B cell (primary cell): ENCODE measurements at regions not wholly inside any gene's neighbourhood (a gene's known extent, or its start where the extent isn't known, plus 50 kb on each side); places are given as distances from the start of the nearest gene placed in this dataset.

Experiments used
- CTCF ChIP-seq: fragments of 200-600 bp; IDR thresholded peaks from one replicate; pipeline ENCODE4 v1.8.0; 2022; ENCODE audit warnings: antibody characterized with exemption, mild to moderate bottlenecking
- EZH2 ChIP-seq: IDR thresholded peaks from 2 replicates; pipeline ENCODE4 v1.6.1; 2012; ENCODE audit warnings: borderline replicate concordance, low read depth, mild to moderate bottlenecking, moderate library complexity, low read length; ENCODE audit not compliant: insufficient read depth, poor library complexity, severe bottlenecking

- TF ChIP-seq EZH2 (no peak), CTCF (no peak)
Measured at GRCh38 chr6:49050584-49050983, 412.5 kb downstream of the MMUT start.
